ENCODE measurements at regions not wholly inside any gene's neighbourhood (a gene's known extent, or its start where the extent isn't known, plus 50 kb on each side); places are given as distances from the start of the nearest gene placed in this dataset.

DNA sequence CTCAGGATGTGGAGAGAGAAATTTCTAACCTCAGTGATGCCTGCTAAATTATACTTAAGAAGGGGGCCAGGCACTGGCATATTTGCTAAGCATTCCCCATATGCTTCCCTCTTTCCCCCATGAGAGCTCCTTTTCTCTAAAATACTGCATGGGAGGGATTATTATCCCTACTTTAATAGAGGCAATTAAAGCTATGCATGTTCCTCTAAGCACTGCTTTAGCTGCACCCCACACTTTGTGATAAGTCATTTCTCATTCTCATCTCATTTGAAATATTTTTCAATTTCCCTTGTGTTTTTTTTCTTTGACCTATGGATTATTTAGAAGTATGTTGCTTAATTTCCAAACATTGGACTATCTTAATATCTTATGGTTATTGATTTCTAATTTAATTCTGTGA lies 72.1 kb upstream of the CIBAR2 start:
- TF ChIP-seq, protein P1, sequence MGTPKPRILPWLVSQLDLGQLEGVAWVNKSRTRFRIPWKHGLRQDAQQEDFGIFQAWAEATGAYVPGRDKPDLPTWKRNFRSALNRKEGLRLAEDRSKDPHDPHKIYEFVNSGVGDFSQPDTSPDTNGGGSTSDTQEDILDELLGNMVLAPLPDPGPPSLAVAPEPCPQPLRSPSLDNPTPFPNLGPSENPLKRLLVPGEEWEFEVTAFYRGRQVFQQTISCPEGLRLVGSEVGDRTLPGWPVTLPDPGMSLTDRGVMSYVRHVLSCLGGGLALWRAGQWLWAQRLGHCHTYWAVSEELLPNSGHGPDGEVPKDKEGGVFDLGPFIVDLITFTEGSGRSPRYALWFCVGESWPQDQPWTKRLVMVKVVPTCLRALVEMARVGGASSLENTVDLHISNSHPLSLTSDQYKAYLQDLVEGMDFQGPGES (IDR thresholded peaks at IDR 0.05; ENCODE audit: low read depth, low read length) = no peak
- TF ChIP-seq, protein P2, sequence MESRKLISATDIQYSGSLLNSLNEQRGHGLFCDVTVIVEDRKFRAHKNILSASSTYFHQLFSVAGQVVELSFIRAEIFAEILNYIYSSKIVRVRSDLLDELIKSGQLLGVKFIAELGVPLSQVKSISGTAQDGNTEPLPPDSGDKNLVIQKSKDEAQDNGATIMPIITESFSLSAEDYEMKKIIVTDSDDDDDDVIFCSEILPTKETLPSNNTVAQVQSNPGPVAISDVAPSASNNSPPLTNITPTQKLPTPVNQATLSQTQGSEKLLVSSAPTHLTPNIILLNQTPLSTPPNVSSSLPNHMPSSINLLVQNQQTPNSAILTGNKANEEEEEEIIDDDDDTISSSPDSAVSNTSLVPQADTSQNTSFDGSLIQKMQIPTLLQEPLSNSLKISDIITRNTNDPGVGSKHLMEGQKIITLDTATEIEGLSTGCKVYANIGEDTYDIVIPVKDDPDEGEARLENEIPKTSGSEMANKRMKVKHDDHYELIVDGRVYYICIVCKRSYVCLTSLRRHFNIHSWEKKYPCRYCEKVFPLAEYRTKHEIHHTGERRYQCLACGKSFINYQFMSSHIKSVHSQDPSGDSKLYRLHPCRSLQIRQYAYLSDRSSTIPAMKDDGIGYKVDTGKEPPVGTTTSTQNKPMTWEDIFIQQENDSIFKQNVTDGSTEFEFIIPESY (IDR thresholded peaks at IDR 0.05; ENCODE audit: borderline replicate concordance, low read depth) = no peak
- no peak for TF ChIP-seq GABPA (IDR thresholded peaks at IDR 0.05; ENCODE audit: low read depth)
- no peak for TF ChIP-seq EP300 (IDR thresholded peaks at IDR 0.05; ENCODE audit: borderline replicate concordance in 1 of 2, low read depth in 1 of 2, low read length in 1 of 2)
- TF ChIP-seq, protein P3, sequence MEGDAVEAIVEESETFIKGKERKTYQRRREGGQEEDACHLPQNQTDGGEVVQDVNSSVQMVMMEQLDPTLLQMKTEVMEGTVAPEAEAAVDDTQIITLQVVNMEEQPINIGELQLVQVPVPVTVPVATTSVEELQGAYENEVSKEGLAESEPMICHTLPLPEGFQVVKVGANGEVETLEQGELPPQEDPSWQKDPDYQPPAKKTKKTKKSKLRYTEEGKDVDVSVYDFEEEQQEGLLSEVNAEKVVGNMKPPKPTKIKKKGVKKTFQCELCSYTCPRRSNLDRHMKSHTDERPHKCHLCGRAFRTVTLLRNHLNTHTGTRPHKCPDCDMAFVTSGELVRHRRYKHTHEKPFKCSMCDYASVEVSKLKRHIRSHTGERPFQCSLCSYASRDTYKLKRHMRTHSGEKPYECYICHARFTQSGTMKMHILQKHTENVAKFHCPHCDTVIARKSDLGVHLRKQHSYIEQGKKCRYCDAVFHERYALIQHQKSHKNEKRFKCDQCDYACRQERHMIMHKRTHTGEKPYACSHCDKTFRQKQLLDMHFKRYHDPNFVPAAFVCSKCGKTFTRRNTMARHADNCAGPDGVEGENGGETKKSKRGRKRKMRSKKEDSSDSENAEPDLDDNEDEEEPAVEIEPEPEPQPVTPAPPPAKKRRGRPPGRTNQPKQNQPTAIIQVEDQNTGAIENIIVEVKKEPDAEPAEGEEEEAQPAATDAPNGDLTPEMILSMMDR (IDR thresholded peaks at IDR 0.05) = no peak
- TF ChIP-seq GATA2 (CRISPR knock-in tag; IDR thresholded peaks at IDR 0.05) = no peak
